HEK293 (cell line): ENCODE measurements at regions not wholly inside any gene's neighbourhood (a gene's known extent, or its start where the extent isn't known, plus 50 kb on each side); places are given as distances from the start of the nearest gene placed in this dataset.

ENCODE experiments used
- CTCF ChIA-PET: fragments of 350-600 bp; formaldehyde crosslinking; extraction: SDS; loops from one replicate; lab custom pipeline; 2021; ENCODE audit warnings: antibody characterized with exemption; lab: Yijun Ruan, JAX
- POLR2A ChIA-PET: fragments of 300-600 bp; formaldehyde crosslinking; extraction: SDS; loops from one replicate; lab custom pipeline; 2020; ENCODE audit warnings: antibody characterized with exemption, inconsistent platforms; lab: Yijun Ruan, JAX
- H3K27ac ChIP-seq: fragments of 200-500 bp; sonication (Bioruptor generic); 2 replicates; pipeline ENCODE4 v1.5.1; 2014; ENCODE audit warnings: low read depth, low read length, control low read depth, inconsistent platforms; ENCODE audit errors: extremely low read depth
- H3K36me3 ChIP-seq, 2 experiments: fragments of 200-500 bp in 1 of 2; sonication (Bioruptor generic) in 1 of 2; 1 replicate in 1 of 2; 2 replicates in 1 of 2; pipeline ENCODE4 v1.5.1; 2014 to 2017; ENCODE audit warnings: inconsistent platforms in 2 of 2, low read length in 2 of 2; ENCODE audit not compliant: control insufficient read depth in 2 of 2, insufficient read depth in 1 of 2
- H3K4me1 ChIP-seq: fragments of 200-500 bp; sonication (Bioruptor generic); 2 replicates; pipeline ENCODE4 v1.5.1; 2014; ENCODE audit warnings: mild to moderate bottlenecking, low read length, inconsistent platforms; ENCODE audit not compliant: control insufficient read depth, insufficient read depth
- H3K4me3 ChIP-seq: 2 replicates; pipeline ENCODE4 v1.5.1; 2011; ENCODE audit warnings: low read depth, mild to moderate bottlenecking, control low read depth, low read length, moderate library complexity
- H3K9me3 ChIP-seq: fragments of 200-500 bp; sonication (Bioruptor generic); 2 replicates; pipeline ENCODE4 v1.5.1; 2014; ENCODE audit warnings: low read depth, low read length, inconsistent platforms; ENCODE audit not compliant: control insufficient read depth, insufficient read depth
- KLF10 ChIP-seq: fragments of 450-650 bp; IDR thresholded peaks from 2 replicates; pipeline ENCODE4 v1.5.1; 2018; ENCODE audit warnings: missing biosample characterization, mild to moderate bottlenecking, missing genetic modification characterization
- KLF7 ChIP-seq: fragments of 450-650 bp; formaldehyde crosslinking; IDR thresholded peaks from 2 replicates; pipeline ENCODE4 v1.5.1; 2016; ENCODE audit warnings: missing biosample characterization, missing genetic modification characterization, borderline replicate concordance
- RBAK ChIP-seq: fragments of 450-650 bp; formaldehyde crosslinking; IDR thresholded peaks from 2 replicates; pipeline ENCODE4 v1.5.1; 2016; ENCODE audit warnings: missing biosample characterization, missing genetic modification characterization
- REPIN1 ChIP-seq: fragments of 450-650 bp; formaldehyde crosslinking; IDR thresholded peaks from 2 replicates; pipeline ENCODE4 v1.5.1; 2017; ENCODE audit warnings: missing biosample characterization, missing genetic modification characterization, low read depth
- SETDB1 ChIP-seq: IDR thresholded peaks from one replicate; pipeline ENCODE4 v1.6.1; 2017; ENCODE audit warnings: mild to moderate bottlenecking, low read length, moderate library complexity, mixed read lengths; ENCODE audit not compliant: insufficient read length
- SP7 ChIP-seq: fragments of 450-650 bp; formaldehyde crosslinking; IDR thresholded peaks from 2 replicates; pipeline ENCODE4 v1.5.1; 2016; ENCODE audit warnings: missing biosample characterization, missing genetic modification characterization
- ZFP69B ChIP-seq: fragments of 450-650 bp; formaldehyde crosslinking; IDR thresholded peaks from 2 replicates; pipeline ENCODE4 v1.5.1; 2016; ENCODE audit warnings: missing biosample characterization, missing genetic modification characterization
- ZNF155 ChIP-seq: fragments of 450-650 bp; formaldehyde crosslinking; IDR thresholded peaks from 2 replicates; pipeline ENCODE4 v1.5.1; 2016; ENCODE audit warnings: missing biosample characterization, missing genetic modification characterization
- ZNF221 ChIP-seq: fragments of 450-650 bp; formaldehyde crosslinking; IDR thresholded peaks from 2 replicates; pipeline ENCODE4 v1.5.1; 2017; ENCODE audit warnings: missing biosample characterization, missing genetic modification characterization, borderline replicate concordance
- ZNF239 ChIP-seq: fragments of 450-650 bp; formaldehyde crosslinking; IDR thresholded peaks from 2 replicates; pipeline ENCODE4 v1.5.1; 2016; ENCODE audit warnings: missing biosample characterization, missing genetic modification characterization
- ZNF366 ChIP-seq: fragments of 450-650 bp; formaldehyde crosslinking; conservative IDR thresholded peaks from 2 replicates; pipeline ENCODE4 v1.5.1; 2016; ENCODE audit warnings: missing biosample characterization, missing genetic modification characterization
- ZNF549 ChIP-seq: fragments of 450-650 bp; IDR thresholded peaks from 2 replicates; pipeline ENCODE4 v1.5.1; 2018; ENCODE audit warnings: missing biosample characterization, missing genetic modification characterization, mild to moderate bottlenecking, inconsistent platforms, moderate library complexity
- ZNF560 ChIP-seq: fragments of 450-650 bp; formaldehyde crosslinking; IDR thresholded peaks from 2 replicates; pipeline ENCODE4 v1.5.1; 2017; ENCODE audit warnings: missing biosample characterization, missing genetic modification characterization, borderline replicate concordance
- ZNF585B ChIP-seq: fragments of 450-650 bp; formaldehyde crosslinking; IDR thresholded peaks from 2 replicates; pipeline ENCODE4 v1.5.1; 2016; ENCODE audit warnings: missing biosample characterization, missing genetic modification characterization
- ZNF621 ChIP-seq: fragments of 450-650 bp; formaldehyde crosslinking; IDR thresholded peaks from 2 replicates; pipeline ENCODE4 v1.5.1; 2017; ENCODE audit warnings: missing biosample characterization, missing genetic modification characterization
- ZNF768 ChIP-seq: fragments of 450-650 bp; formaldehyde crosslinking; IDR thresholded peaks from 2 replicates; pipeline ENCODE4 v1.5.1; 2018; ENCODE audit warnings: missing biosample characterization, mild to moderate bottlenecking, missing genetic modification characterization
- ZNF777 ChIP-seq: fragments of 450-650 bp; formaldehyde crosslinking; IDR thresholded peaks from 2 replicates; pipeline ENCODE4 v1.5.1; 2017; ENCODE audit warnings: missing biosample characterization, missing genetic modification characterization, borderline replicate concordance
- ZNF837 ChIP-seq: fragments of 450-650 bp; formaldehyde crosslinking; IDR thresholded peaks from 2 replicates; pipeline ENCODE4 v1.5.1; 2016; ENCODE audit warnings: missing biosample characterization, missing genetic modification characterization
- TF ChIP-seq, protein P1 (sequence below): sonication (generic); formaldehyde crosslinking; IDR thresholded peaks from 2 replicates; pipeline ENCODE4 v1.8.1; 2022; ENCODE audit warnings: mild to moderate bottlenecking, moderate library complexity, missing genetic modification reagents
- TF ChIP-seq, protein P2 (sequence below): fragments of 450-650 bp; formaldehyde crosslinking; IDR thresholded peaks from 2 replicates; pipeline ENCODE4 v1.5.1; 2016; ENCODE audit warnings: missing biosample characterization, missing genetic modification characterization
- TF ChIP-seq, protein P3 (sequence below): fragments of 450-650 bp; formaldehyde crosslinking; optimal IDR thresholded peaks from 2 replicates; pipeline ENCODE3; 2016; ENCODE audit warnings: missing biosample characterization, mild to moderate bottlenecking, missing genetic modification characterization
- TF ChIP-seq, protein P4 (sequence below): fragments of 450-650 bp; formaldehyde crosslinking; IDR thresholded peaks from 2 replicates; pipeline ENCODE4 v1.5.1; 2016; ENCODE audit warnings: missing biosample characterization, missing genetic modification characterization, borderline replicate concordance
- TF ChIP-seq, protein P5 (sequence below): fragments of 450-650 bp; formaldehyde crosslinking; IDR thresholded peaks from 2 replicates; pipeline ENCODE4 v1.5.1; 2017; ENCODE audit warnings: missing biosample characterization, mild to moderate bottlenecking, missing genetic modification characterization, moderate library complexity
- TF ChIP-seq, protein P6 (sequence below): fragments of 450-650 bp; formaldehyde crosslinking; IDR thresholded peaks from 2 replicates; pipeline ENCODE4 v1.5.1; 2016; ENCODE audit warnings: missing biosample characterization, missing genetic modification characterization
- TF ChIP-seq, protein P7 (sequence below): fragments of 450-650 bp; formaldehyde crosslinking; IDR thresholded peaks from 2 replicates; pipeline ENCODE4 v1.5.0; 2017; ENCODE audit warnings: missing biosample characterization, missing genetic modification characterization, borderline replicate concordance

DNA sequence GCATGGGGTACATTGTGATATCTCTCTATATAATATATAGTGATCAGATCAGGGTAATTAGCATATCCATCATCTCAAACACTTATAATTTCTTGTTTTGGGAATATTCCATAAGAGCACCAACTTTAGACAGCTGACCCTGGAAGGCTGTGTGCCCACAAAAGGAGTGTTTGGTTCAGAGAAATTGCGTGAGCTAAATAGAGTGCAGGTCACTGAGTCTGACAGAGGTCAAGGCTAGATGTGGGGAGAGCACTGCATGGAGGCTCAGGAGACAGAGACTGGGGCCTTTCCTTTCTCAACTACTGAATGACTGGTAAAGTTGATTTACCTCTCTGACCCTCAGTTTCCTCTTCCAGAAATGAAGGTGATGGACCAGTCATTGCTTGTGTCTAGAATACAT lies 114.9 kb upstream of the ADGRF1 start:
- H3K36me3 ChIP-seq = no peaks in the 10 kb centered on the region
- TF ChIP-seq, protein P1, sequence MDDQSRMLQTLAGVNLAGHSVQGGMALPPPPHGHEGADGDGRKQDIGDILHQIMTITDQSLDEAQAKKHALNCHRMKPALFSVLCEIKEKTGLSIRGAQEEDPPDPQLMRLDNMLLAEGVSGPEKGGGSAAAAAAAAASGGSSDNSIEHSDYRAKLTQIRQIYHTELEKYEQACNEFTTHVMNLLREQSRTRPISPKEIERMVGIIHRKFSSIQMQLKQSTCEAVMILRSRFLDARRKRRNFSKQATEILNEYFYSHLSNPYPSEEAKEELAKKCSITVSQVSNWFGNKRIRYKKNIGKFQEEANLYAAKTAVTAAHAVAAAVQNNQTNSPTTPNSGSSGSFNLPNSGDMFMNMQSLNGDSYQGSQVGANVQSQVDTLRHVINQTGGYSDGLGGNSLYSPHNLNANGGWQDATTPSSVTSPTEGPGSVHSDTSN (CRISPR knock-in tag) = no peak
- TF ChIP-seq ZNF837 (no peak), ZNF585B (tag by site-specific recombination) (no peak), RBAK (no peak), ZNF549 (no peak), ZNF239 (no peak), REPIN1 (no peak), ZNF155 (tag by site-specific recombination) (no peak), ZNF621 (no peak), KLF7 (tag by site-specific recombination) (no peak)
- TF ChIP-seq, protein P2, sequence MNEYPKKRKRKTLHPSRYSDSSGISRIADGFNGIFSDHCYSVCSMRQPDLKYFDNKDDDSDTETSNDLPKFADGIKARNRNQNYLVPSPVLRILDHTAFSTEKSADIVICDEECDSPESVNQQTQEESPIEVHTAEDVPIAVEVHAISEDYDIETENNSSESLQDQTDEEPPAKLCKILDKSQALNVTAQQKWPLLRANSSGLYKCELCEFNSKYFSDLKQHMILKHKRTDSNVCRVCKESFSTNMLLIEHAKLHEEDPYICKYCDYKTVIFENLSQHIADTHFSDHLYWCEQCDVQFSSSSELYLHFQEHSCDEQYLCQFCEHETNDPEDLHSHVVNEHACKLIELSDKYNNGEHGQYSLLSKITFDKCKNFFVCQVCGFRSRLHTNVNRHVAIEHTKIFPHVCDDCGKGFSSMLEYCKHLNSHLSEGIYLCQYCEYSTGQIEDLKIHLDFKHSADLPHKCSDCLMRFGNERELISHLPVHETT = no peak
- TF ChIP-seq, protein P3, sequence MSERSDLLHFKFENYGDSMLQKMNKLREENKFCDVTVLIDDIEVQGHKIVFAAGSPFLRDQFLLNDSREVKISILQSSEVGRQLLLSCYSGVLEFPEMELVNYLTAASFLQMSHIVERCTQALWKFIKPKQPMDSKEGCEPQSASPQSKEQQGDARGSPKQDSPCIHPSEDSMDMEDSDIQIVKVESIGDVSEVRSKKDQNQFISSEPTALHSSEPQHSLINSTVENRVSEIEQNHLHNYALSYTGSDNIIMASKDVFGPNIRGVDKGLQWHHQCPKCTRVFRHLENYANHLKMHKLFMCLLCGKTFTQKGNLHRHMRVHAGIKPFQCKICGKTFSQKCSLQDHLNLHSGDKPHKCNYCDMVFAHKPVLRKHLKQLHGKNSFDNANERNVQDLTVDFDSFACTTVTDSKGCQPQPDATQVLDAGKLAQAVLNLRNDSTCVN (tag by site-specific recombination) = no peak
- TF ChIP-seq, protein P4, sequence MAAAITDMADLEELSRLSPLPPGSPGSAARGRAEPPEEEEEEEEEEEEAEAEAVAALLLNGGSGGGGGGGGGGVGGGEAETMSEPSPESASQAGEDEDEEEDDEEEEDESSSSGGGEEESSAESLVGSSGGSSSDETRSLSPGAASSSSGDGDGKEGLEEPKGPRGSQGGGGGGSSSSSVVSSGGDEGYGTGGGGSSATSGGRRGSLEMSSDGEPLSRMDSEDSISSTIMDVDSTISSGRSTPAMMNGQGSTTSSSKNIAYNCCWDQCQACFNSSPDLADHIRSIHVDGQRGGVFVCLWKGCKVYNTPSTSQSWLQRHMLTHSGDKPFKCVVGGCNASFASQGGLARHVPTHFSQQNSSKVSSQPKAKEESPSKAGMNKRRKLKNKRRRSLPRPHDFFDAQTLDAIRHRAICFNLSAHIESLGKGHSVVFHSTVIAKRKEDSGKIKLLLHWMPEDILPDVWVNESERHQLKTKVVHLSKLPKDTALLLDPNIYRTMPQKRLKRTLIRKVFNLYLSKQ (tag by site-specific recombination) = no peak
- TF ChIP-seq, protein P5, sequence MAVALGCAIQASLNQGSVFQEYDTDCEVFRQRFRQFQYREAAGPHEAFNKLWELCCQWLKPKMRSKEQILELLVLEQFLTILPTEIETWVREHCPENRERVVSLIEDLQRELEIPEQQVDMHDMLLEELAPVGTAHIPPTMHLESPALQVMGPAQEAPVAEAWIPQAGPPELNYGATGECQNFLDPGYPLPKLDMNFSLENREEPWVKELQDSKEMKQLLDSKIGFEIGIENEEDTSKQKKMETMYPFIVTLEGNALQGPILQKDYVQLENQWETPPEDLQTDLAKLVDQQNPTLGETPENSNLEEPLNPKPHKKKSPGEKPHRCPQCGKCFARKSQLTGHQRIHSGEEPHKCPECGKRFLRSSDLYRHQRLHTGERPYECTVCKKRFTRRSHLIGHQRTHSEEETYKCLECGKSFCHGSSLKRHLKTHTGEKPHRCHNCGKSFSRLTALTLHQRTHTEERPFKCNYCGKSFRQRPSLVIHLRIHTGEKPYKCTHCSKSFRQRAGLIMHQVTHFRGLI (tag by site-specific recombination) = no peak
- TF ChIP-seq, protein P6, sequence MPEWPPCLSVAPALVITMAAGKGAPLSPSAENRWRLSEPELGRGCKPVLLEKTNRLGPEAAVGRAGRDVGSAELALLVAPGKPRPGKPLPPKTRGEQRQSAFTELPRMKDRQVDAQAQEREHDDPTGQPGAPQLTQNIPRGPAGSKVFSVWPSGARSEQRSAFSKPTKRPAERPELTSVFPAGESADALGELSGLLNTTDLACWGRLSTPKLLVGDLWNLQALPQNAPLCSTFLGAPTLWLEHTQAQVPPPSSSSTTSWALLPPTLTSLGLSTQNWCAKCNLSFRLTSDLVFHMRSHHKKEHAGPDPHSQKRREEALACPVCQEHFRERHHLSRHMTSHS (tag by site-specific recombination) = no peak
- H3K4me3 ChIP-seq = no peak overlapping the region
- H3K27ac ChIP-seq = no peak overlapping the region
- no peaks in the 10 kb centered on the region for H3K4me1 ChIP-seq
- H3K9me3 ChIP-seq = no peaks in the 10 kb centered on the region
- CTCF ChIA-PET = interaction anchor here (0.7 to 1.5 kb wide), 3 partner anchors 20 to 1568 kb away, joined by 6 to 11 read pairs (median 10); no protein-coding TSS in a partner anchor
- POLR2A ChIA-PET = no interaction called here

DNA sequence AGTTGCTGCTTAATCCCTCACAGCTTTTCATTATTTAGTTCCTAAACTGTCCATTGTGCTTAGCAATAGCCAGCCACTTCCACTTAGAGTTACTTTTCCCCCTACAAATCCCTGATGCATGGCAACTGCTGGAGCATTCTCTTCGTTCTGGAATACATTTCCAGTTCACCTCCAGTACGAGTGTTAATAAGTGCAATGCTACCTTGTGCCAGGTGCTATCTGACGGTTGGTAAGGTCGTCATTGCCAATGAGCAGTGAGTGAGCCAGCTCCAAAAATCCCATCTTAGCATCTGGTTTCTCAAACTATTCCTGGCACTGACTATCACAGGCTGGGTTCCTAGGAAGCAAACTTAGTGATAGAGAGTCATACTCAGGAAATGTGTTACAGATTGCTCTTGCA lies 114.1 kb upstream of the ADGRF1 start:
- H3K9me3 ChIP-seq = no peaks in the 10 kb centered on the region
- no peak overlapping the region for H3K4me3 ChIP-seq
- POLR2A ChIA-PET = interaction anchor here (1.1 kb wide), 1 partner anchor 153 kb away, joined by 3 read pairs; the partner anchor contains the start of gene TNFRSF21
- CTCF ChIA-PET = interaction anchor here (0.6 to 1.5 kb wide), 4 partner anchors 20 to 1567 kb away, joined by 3 to 11 read pairs (median 8); no protein-coding TSS in a partner anchor
- no peaks in the 10 kb centered on the region for H3K4me1 ChIP-seq
- no peak overlapping the region for H3K27ac ChIP-seq
- H3K36me3 ChIP-seq = no peaks in the 10 kb centered on the region
- TF ChIP-seq, protein P7, sequence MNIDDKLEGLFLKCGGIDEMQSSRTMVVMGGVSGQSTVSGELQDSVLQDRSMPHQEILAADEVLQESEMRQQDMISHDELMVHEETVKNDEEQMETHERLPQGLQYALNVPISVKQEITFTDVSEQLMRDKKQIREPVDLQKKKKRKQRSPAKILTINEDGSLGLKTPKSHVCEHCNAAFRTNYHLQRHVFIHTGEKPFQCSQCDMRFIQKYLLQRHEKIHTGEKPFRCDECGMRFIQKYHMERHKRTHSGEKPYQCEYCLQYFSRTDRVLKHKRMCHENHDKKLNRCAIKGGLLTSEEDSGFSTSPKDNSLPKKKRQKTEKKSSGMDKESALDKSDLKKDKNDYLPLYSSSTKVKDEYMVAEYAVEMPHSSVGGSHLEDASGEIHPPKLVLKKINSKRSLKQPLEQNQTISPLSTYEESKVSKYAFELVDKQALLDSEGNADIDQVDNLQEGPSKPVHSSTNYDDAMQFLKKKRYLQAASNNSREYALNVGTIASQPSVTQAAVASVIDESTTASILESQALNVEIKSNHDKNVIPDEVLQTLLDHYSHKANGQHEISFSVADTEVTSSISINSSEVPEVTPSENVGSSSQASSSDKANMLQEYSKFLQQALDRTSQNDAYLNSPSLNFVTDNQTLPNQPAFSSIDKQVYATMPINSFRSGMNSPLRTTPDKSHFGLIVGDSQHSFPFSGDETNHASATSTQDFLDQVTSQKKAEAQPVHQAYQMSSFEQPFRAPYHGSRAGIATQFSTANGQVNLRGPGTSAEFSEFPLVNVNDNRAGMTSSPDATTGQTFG (tag by site-specific recombination) = no peak
- TF ChIP-seq ZNF768 (tag by site-specific recombination) = no peak
- TF ChIP-seq ZNF777 (tag by site-specific recombination) = no peak
- TF ChIP-seq ZNF366 (tag by site-specific recombination) = no peak
- no peak for TF ChIP-seq SP7
- no peak for TF ChIP-seq ZNF560 (tag by site-specific recombination)
- TF ChIP-seq KLF7 (tag by site-specific recombination) = no peak
- no peak for TF ChIP-seq ZNF221
- no peak for TF ChIP-seq KLF10
- no peak for TF ChIP-seq SETDB1
- no peak for TF ChIP-seq ZFP69B (tag by site-specific recombination)
